GM12864 (cell line): ENCODE measurements at regions not wholly inside any gene's neighbourhood (a gene's known extent, or its start where the extent isn't known, plus 50 kb on each side); places are given as distances from the start of the nearest gene placed in this dataset.

Experiments
- DNase-seq: peaks from one replicate; pipeline ENCODE4 v3.0.0-alpha.2; 2011; ENCODE audit warnings: low read depth
- H3K4me3 ChIP-seq: 2 replicates; pipeline ENCODE4 v1.5.1; 2011; ENCODE audit warnings: mild to moderate bottlenecking, low read depth, low read length, control low read depth
- TF ChIP-seq, protein P1 (sequence below): IDR thresholded peaks from 2 replicates; pipeline ENCODE4 v1.5.1; 2011; ENCODE audit warnings: low read depth, mild to moderate bottlenecking, moderate library complexity, low read length, control low read depth, inconsistent platforms; ENCODE audit errors: missing control alignments

DNA sequence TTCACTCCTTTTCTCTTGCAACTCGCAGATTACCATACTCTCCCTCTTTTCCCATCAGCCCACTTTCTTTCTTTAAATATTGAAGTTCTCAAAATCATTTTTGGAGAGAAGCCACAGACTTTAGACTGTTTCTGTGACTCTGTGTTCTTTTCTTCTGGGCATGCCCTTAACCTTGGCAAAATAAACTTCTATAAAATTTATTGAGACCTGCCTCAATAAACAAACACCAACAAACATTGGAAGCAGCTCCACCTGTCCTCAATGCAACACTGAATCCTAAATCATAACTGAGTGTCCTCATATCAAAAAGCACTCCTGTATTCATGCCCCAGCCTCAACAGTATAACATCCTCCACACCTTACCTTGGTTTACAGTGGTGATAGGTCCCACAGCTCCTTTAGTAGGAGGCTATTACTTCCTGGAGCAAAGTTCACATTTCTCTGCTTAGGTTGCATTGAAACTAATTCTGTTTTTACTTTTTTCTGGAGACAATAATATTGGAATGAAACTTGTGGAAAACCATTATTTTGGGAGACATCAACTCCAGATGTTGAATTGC lies 320.0 kb upstream of the LRRC4C start:
- DNase-seq = no peak
- TF ChIP-seq, protein P1, sequence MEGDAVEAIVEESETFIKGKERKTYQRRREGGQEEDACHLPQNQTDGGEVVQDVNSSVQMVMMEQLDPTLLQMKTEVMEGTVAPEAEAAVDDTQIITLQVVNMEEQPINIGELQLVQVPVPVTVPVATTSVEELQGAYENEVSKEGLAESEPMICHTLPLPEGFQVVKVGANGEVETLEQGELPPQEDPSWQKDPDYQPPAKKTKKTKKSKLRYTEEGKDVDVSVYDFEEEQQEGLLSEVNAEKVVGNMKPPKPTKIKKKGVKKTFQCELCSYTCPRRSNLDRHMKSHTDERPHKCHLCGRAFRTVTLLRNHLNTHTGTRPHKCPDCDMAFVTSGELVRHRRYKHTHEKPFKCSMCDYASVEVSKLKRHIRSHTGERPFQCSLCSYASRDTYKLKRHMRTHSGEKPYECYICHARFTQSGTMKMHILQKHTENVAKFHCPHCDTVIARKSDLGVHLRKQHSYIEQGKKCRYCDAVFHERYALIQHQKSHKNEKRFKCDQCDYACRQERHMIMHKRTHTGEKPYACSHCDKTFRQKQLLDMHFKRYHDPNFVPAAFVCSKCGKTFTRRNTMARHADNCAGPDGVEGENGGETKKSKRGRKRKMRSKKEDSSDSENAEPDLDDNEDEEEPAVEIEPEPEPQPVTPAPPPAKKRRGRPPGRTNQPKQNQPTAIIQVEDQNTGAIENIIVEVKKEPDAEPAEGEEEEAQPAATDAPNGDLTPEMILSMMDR = no peak
- no peak overlapping the region for H3K4me3 ChIP-seq

DNA sequence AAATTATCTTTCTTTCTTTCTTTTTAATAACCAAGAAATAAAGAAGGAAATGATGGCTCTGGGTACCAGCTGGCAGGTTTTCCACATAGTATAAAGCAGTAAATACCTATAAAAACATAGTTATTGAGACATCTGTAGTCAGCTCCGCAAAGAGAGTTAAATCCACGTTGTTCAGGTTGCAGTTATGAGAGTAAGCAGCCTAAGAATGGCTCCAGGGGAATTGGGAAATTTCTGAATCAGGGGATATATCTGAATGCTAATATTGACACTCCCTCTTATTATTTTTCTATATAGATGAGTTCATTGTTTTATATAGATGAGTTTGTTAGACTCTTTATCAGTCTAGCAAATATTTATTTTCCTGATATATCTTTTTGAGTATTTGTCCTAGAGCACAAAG lies 322.0 kb upstream of the LRRC4C start:
- TF ChIP-seq, protein P1 = no peak
- no peak for DNase-seq
- H3K4me3 ChIP-seq = no peak overlapping the region

DNA sequence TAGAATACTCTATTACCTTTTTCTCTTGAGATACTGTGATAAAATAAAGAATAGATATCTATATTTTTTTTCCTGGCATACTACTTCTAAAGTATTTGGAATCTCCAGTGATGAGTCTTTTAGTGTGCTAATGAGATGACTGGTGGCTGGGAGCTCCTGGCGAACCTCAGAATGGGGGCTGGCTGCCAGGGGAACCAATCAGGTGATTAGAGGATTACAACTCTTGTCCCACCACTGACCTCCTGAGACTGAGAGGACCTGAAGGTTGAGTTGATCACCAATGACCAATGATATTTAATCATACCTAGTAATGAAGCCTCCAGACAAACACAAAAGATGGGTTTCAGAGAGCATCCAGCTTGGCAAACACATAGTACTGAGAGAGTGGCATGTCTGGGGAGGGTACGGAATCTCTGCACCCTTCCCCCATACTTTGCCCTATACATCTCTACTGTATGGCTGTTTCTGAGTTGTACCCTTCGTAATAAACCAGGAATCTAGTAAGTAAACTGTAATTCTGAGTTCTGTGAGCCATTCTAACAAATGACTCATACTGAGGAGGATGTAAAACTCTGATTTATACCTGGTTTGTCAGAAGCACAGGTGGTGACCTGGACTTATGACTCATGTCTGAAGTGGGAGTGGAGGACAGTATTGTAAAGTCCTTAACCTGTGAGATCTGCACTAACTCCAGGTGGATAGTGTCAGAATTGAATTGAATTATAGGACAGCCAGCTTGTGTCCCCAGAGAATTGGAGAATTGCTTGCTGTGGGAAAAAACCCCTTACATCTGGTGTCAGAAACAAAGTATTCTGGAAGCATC lies 325.3 kb upstream of the LRRC4C start:
- no peak overlapping the region for H3K4me3 ChIP-seq
- no peak for DNase-seq
- TF ChIP-seq, protein P1 = no peak

DNA sequence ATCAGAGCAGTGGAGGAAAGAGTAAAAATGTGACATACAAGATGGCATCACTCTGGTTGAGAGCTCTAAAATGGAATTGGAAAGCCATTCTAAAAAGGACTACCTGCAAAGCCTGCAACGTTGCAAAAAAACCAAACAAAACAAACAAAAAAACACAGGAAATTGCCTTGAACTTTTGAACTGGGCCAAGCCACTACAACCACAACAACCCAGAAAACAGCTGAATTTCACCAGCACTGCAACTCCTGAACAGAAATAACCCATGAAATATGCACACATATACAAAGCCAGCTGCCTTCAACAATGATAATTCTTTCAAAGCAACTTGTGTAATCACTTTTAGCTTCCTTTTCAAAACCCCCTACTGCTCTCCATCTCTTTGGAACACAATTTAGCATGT lies 326.6 kb upstream of the LRRC4C start:
- TF ChIP-seq, protein P1 = no peak
- DNase-seq = no peak
- no peak overlapping the region for H3K4me3 ChIP-seq

DNA sequence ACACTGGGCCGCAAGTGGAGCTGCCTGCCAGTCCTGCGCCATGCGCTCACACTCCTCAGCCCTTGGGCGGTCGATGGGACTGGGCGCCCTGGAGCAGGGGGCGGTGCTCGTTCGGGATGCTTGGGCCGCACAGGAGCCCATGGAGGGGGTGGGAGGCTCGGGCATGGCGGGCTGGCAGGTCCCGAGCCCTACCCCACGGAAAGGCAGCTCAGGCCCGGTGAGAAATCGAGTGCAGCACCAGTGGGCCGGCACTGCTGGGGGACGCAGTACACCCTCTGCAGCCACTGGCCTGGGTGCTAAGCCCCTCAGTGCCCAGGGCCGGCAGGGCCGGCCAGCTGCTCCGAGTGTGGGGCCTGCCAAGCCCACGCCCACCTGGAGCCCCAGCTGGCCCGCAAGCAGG lies 328.7 kb upstream of the LRRC4C start:
- no peak for DNase-seq
- no peak overlapping the region for H3K4me3 ChIP-seq
- TF ChIP-seq, protein P1 = no peak

DNA sequence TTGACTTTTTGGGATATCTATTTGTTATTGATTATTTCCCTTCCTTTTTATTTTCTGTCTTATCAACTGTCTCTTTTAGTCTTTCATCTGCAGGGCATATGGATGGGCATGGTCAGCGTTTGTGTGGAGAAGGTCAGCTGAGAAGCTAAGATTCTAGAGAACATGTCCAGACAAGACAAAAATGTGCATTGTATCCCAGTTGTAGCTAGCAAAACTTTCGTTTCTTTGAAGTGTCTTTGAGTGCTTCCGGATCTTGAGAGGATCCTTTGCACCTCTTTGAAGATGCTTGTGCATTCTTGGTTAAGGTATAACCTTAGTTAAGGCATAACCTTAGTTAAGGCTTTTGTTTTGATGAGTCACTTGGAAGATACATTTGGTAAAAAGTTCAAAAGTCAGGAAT lies 329.9 kb upstream of the LRRC4C start:
- no peak overlapping the region for H3K4me3 ChIP-seq
- DNase-seq = no peak
- TF ChIP-seq, protein P1 = no peak

DNA sequence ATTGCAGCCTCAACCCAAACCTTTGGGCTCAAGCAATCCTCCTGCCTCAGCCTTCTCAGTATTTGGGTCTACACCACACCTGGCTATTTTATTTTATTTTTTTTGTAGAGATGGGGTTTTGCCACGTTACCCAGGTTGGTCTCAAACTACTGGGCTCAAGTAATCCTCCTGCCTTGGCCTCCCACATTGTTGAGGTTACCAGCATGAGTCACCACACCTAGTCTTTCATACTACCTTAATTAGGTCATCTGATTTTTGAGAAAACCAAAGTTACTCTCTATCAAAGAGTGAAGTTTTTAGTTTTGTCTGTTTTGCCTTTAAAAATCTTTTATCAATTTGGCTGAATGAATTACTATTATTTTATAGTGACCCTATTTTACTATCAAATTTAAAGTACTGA lies 335.6 kb upstream of the LRRC4C start:
- TF ChIP-seq, protein P1 = no peak
- H3K4me3 ChIP-seq = no peak overlapping the region
- DNase-seq = no peak
